Psoas muscle (tissue), 7 donors: ENCODE measurements at regions not wholly inside any gene's neighbourhood (a gene's known extent, or its start where the extent isn't known, plus 50 kb on each side); places are given as distances from the start of the nearest gene placed in this dataset.
A peak's percentile ranks its signal among the peaks of the same experiment; 100 is the strongest.

Experiments
- ATAC-seq, 4 donors: fragments of 200-7000 bp; cut with Tn5 transposase; one replicate each; pipeline ENCODE4 v1.9.1; 2020; ENCODE audit warnings: moderate library complexity in 3 of 4, mild to moderate bottlenecking in 2 of 4
- DNase-seq, 2 donors: peaks; one replicate each; pipeline ENCODE4 v3.0.0-alpha.2; 2020
- H3K27ac ChIP-seq: fragments of 200-600 bp; one replicate; pipeline ENCODE4 v1.8.0; 2022
- H3K27me3 ChIP-seq, 3 donors: fragments of 200-600 bp in 1 of 3; one replicate each; pipeline versions ENCODE4 v1.6.1 to v1.8.0; 2013 to 2022; ENCODE audit warnings: low read length in 2 of 3, mild to moderate bottlenecking in 2 of 3, moderate library complexity in 1 of 3; ENCODE audit not compliant: insufficient read depth in 3 of 3
- H3K36me3 ChIP-seq, 2 donors: fragments of 200-600 bp in 1 of 2; one replicate each; pipeline versions ENCODE4 v1.6.1 to v1.8.0; 2013 to 2022; ENCODE audit warnings: low read depth in 1 of 2, mild to moderate bottlenecking in 1 of 2, moderate library complexity in 1 of 2; ENCODE audit not compliant: insufficient read depth in 1 of 2
- H3K4me1 ChIP-seq: fragments of 200-600 bp; one replicate; pipeline ENCODE4 v1.8.0; 2022
- H3K4me3 ChIP-seq: fragments of 200-600 bp; one replicate; pipeline ENCODE4 v1.8.0; 2022; ENCODE audit warnings: mild to moderate bottlenecking
- H3K9me3 ChIP-seq: fragments of 200-600 bp; one replicate; pipeline ENCODE4 v1.8.0; 2022
- WGBS, 3 donors: extraction: QIAGEN DNeasy Blood & Tissue Kit; methylation state at CpG; one replicate each; pipeline versions ENCODE4 v1.1.6 to v1.1.7; 2013; 5-methylcytosine and 5-hydroxymethylcytosine counted together
- intact Hi-C, 2 donors: fragments of 100-400 bp; cut with DNase I; formaldehyde crosslinking; loops; one replicate each; pipeline versions ENCODE4 v1.11.0 to v1.14.2; 2022
- TF ChIP-seq, protein P1 (sequence below): fragments of 200-600 bp; IDR thresholded peaks from one replicate; pipeline ENCODE4 v1.8.0; 2022; ENCODE audit warnings: antibody characterized with exemption
- donor health status: healthy with polysubstance abuse.
- donor health status: DM: no; HTN: no; CAD: no; lungs with moderate emphysema.
- donor health status: Bipolar disorder and iron deficiency.
- donor health status: healthy.
- donor health status: DM: yes; HTN: yes; CAD: no.
- donor health status: DM: no; HTN: no; CAD: no.
- donor health status: DM: yes; HTN: yes; CAD: no.

DNA sequence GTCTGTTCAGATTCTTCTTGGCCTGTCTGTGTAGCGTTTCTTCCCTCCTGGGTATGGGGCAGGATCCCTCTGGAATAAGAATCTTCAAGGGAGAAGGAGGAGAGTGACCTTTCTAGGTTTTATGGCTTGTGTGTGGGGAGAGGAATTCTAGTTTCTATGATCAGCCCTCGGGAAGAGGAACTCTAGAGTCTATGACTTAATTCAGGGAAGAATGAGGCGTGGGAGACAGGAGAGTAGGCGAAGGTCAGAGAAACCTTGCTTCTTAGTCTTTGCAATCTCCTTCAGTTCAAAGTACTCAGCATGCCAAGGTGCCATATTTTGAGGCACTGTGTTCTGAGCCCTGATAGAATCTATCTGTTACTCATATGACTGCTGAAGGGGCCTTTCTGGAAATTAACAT, 99.2 kb upstream of the C3orf80 start:
- TF ChIP-seq, protein P1, sequence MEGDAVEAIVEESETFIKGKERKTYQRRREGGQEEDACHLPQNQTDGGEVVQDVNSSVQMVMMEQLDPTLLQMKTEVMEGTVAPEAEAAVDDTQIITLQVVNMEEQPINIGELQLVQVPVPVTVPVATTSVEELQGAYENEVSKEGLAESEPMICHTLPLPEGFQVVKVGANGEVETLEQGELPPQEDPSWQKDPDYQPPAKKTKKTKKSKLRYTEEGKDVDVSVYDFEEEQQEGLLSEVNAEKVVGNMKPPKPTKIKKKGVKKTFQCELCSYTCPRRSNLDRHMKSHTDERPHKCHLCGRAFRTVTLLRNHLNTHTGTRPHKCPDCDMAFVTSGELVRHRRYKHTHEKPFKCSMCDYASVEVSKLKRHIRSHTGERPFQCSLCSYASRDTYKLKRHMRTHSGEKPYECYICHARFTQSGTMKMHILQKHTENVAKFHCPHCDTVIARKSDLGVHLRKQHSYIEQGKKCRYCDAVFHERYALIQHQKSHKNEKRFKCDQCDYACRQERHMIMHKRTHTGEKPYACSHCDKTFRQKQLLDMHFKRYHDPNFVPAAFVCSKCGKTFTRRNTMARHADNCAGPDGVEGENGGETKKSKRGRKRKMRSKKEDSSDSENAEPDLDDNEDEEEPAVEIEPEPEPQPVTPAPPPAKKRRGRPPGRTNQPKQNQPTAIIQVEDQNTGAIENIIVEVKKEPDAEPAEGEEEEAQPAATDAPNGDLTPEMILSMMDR, result no peak
- H3K4me1 ChIP-seq, result no peaks in the 10 kb centered on the region
- intact Hi-C loops, result no loop called here
- no peaks in the 10 kb centered on the region for H3K9me3 ChIP-seq
- ATAC-seq (no peak), DNase-seq (no peak)
- no peaks in the 10 kb centered on the region for H3K36me3 ChIP-seq
- H3K4me3 ChIP-seq, result no peak overlapping the region
- no peak overlapping the region for H3K27ac ChIP-seq
- H3K27me3 ChIP-seq, result peaks cover 0 to 3% (median 0%) of the 10 kb centered on the region in 3 donors
- 54 to 66% (median 62%) methylated on average over 4 of the region's 4 CpGs for WGBS, 3 donors

DNA sequence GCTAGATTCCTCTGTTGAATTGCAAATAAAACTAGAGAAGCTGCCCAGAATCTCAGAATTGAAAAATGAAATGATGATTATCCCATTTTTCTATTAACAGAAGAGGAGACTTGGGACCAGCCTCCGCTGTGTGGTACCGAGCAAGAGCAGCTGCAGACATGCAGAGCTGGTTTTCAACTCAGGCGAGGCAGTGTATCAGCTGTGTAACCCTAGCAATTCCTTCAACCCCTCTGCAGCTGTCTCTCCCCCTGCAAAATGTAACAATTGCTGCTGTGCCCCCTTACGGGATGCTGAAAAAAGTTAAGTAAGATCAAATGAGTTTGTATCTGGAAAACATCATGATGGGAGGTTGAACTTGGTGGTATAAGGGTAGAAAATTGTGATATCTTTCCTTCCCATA, 98.5 kb upstream of the C3orf80 start:
- no peaks in the 10 kb centered on the region for H3K4me1 ChIP-seq
- WGBS, 3 donors, result 28 to 30% (median 29%) methylated on average over 4 of the region's 4 CpGs
- no peak overlapping the region for H3K27ac ChIP-seq
- H3K4me3 ChIP-seq, result no peak overlapping the region
- no peaks in the 10 kb centered on the region for H3K36me3 ChIP-seq
- ATAC-seq (no peak), DNase-seq (no peak)
- H3K9me3 ChIP-seq, result no peaks in the 10 kb centered on the region
- TF ChIP-seq, protein P1, result no peak
- intact Hi-C loops, result no loop called here
- H3K27me3 ChIP-seq, result peaks cover 0 to 3% (median 0%) of the 10 kb centered on the region in 3 donors

DNA sequence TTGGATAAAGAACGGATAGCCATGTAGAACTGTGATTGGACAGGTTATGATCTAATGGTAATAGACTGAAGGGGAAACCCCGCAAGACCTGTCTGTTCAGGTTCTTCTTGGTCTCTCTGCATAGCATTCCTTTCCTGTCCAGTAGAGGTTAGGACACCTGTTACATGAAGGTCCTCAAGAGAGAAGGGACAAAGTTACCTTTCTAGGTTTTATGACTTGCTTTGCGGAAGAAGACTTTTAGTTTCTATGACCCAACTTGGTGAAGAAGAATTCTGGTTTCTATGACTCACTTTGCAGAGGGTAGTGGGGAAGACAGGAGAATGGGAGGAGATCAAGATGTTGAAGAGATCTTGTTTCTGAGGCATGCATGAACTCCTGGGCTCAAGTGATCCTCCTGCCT, 97.9 kb upstream of the C3orf80 start:
- H3K4me3 ChIP-seq, result no peak overlapping the region
- H3K9me3 ChIP-seq, result no peaks in the 10 kb centered on the region
- H3K27me3 ChIP-seq, result peaks cover 0 to 3% (median 0%) of the 10 kb centered on the region in 3 donors
- TF ChIP-seq, protein P1, result no peak
- no peak for ATAC-seq
- H3K4me1 ChIP-seq, result no peaks in the 10 kb centered on the region
- no peak overlapping the region for H3K27ac ChIP-seq
- no peak for DNase-seq
- WGBS, 3 donors, result 76 to 85% (median 82%) methylated on average over 3 of the region's 3 CpGs
- intact Hi-C loops, result no loop called here
- H3K36me3 ChIP-seq, result no peaks in the 10 kb centered on the region

DNA sequence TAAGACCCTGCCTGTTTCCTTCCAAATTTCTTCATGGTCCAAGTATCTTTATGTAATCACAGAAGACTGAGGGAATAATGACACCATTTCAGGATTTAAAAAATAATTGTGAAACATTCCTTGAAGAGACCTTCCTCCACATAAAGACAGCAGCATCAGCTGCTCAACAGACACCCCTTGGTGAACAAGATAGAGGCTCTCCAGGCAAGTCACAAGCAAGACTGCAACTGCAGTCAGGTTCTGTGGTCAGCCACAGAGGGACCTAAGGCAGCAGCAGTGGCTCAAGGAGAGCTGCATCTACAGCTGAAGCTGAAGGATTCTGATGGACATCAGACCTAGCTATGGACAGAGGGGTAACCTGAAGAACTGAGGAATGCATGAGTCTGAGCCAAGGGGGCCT, 97.2 kb upstream of the C3orf80 start:
- DNase-seq, result no peak
- H3K4me1 ChIP-seq, result no peaks in the 10 kb centered on the region
- peaks cover 0 to 3% (median 0%) of the 10 kb centered on the region in 3 donors for H3K27me3 ChIP-seq
- TF ChIP-seq, protein P1, result no peak
- H3K4me3 ChIP-seq, result no peak overlapping the region
- H3K27ac ChIP-seq, result no peak overlapping the region
- H3K36me3 ChIP-seq, result no peaks in the 10 kb centered on the region
- H3K9me3 ChIP-seq, result no peaks in the 10 kb centered on the region
- no peak for ATAC-seq
- intact Hi-C loops, result no loop called here

DNA sequence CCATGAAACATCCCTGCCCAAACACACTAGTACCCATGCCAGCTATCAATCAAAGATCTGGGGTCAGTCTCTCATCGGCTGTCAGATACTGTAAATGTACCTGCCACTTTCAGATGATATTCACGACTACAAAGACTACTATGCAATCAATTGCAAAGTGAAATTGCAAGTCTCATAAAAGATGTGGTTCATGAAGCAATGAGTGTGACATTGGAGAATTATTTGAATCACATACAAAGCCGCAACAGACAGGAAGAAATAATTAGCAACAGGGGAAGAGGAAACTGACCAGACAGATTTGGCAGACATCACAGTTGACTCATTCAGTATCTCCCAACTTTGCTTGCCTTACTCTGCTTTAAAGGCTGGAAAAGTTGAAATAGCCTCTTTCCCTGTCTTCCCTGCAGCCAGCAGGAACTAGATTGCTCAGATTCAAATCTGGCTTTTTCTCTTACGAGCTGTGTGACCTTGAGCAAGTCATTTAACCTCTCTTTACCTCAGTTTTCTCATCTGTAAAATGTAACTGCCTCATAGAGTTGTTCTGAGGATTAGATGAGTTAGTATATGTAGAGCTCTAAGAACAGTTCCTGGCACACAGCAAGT, 95.7 kb upstream of the C3orf80 start:
- no peaks in the 10 kb centered on the region for H3K9me3 ChIP-seq
- H3K36me3 ChIP-seq, result no peaks in the 10 kb centered on the region
- TF ChIP-seq, protein P1, result no peak
- DNase-seq (no peak), ATAC-seq (peak; percentile 28 to 56 (median 48))
- peaks cover 0 to 3% (median 0%) of the 10 kb centered on the region in 3 donors for H3K27me3 ChIP-seq
- intact Hi-C loops, result no loop called here
- no peak overlapping the region for H3K4me3 ChIP-seq
- H3K27ac ChIP-seq, result no peak overlapping the region
- H3K4me1 ChIP-seq, result no peaks in the 10 kb centered on the region
- 34 to 36% (median 34%) methylated on average over 4 of the region's 4 CpGs for WGBS, 3 donors
